ENCODE measurements at regions not wholly inside any gene's neighbourhood (a gene's known extent, or its start where the extent isn't known, plus 50 kb on each side); places are given as distances from the start of the nearest gene placed in this dataset.

GRCh38 chr16:50955311-50955710 lies 195.8 kb downstream of the SALL1 start:
- DNase-seq (ENCODE audit: low read depth), result no peak

- no peak for DNase-seq (ENCODE audit: low read depth)
These were observed 196.6 kb downstream of the SALL1 start for GRCh38 chr16:50954469-50954868.

DNA sequence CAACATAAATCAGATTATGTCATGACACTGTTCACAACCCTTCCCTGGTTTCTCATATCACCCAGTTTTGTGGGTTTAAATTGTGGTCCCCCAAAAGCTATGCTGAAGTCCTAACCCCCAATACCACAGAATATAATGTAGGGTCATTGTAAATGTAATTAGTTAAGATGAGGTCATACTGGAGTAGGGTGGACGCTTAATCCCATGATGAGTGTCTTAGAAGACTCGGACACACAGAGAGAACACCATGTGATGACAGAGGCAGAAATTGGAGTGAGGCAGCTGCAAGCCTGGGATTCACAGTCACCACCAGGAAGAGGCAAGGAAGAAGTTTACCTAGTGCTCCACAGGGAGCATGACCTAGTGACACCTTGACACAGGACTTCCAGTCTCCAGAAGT lies 197.8 kb downstream of the SALL1 start:
- DNase-seq (ENCODE audit: low read depth), result no peak

- no peak for DNase-seq (ENCODE audit: low read depth)
These were observed 200.1 kb downstream of the SALL1 start for GRCh38 chr16:50950955-50951354.

GRCh38 chr16:50948268-50948930 lies 202.7 kb downstream of the SALL1 start:
- no peak for DNase-seq (ENCODE audit: low read depth)

- DNase-seq (ENCODE audit: low read depth), result no peak
These were observed 203.2 kb downstream of the SALL1 start for GRCh38 chr16:50947826-50948225.

GRCh38 chr16:50946606-50947005 lies 204.5 kb downstream of the SALL1 start:
- no peak for DNase-seq (ENCODE audit: low read depth)

DNA sequence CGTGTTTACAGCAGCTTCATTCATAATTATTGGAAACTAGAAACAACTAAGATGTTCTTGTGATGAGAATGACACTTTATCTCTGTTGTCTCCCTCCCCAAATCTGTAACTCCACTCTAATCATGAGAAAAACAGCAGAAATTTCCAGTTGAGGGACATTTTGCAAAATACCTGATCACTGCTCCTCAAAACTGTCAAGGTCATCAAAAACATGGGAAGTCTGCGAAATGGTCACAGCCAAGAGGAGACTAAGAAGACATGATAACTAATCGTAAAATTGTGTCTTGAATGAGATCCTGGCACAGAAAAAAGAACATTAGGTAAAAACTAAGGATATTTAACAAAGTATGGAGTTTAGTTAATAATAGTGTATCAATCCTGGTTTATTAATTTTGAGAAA lies 204.2 kb downstream of the CYLD start:
- no peak for DNase-seq (ENCODE audit: low read depth)

DNA sequence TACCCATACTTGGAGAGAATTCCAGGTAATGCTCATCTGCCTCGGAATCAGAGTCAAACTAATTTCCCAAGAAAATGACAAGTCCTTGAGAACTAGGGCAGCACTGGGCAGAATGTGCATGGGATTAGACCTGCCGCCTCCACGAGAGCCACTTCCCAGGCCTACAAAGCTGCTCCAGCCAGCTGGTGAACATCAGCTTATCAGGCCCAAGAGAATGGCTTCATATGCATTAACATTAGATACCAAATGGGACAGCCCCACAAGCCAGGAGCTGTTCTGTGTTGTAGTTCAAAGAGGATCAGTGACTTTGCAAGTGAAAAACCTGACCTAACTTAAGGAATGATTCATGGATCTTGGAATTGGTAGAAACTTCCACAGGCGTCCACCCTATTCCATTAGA lies 203.3 kb downstream of the CYLD start:
- DNase-seq (ENCODE audit: low read depth), result no peak

- DNase-seq (ENCODE audit: low read depth), result no peak
These were observed 202.6 kb downstream of the CYLD start for GRCh38 chr16:50944436-50944835.

- DNase-seq (ENCODE audit: low read depth), result no peak
These were observed 202.1 kb downstream of the CYLD start for GRCh38 chr16:50944033-50944432.

DNA sequence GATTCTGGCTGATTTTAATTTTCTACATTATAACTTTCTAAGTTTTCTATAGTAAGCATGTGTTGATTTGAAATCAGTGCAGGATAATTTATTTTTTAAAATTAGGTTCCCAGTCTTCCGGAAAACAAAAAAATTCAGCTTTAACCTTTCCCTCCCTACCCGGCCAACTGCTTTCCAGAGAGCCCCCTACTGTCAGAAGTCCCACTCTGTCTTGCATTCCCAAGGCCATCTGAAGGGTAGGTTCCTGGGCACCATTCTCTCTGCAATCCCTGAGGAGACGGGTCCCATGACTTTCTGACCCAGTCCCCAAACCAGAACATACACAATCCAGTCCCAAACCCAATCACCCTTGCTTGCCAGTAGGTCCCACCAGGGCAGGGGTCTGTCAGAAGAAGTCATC lies 200.3 kb downstream of the CYLD start:
- no peak for DNase-seq (ENCODE audit: low read depth)

GRCh38 chr16:50941681-50942080 lies 199.8 kb downstream of the CYLD start:
- DNase-seq (ENCODE audit: low read depth), result no peak

DNA sequence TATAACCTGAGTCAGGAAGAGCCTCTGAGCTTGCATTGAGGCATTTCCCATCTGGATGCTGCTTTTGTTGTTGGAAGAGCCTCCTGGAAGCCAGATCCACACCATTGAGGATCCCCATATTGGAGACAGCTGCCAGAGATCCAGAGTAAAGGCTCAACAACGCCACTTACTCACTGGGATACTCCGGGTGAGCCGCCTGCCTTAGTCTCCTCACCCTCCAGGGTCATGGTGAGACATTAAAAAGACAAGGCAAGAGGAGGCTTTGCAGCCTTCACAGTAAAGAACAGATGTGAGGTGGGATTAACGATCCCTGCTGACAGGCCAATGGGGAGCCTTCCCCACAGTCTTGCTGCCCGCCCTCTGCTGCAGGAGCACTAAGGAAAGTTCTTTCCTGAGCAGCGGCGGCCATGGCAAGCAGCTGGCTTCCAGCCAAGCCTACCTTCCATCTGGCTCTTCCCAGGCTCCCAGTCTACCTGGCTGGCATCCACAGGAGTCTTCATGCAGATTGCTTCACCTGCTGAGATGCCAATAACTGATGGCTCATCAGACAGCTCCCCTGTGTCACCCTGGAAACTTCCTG lies 198.5 kb downstream of the CYLD start:
- no peak for DNase-seq (ENCODE audit: low read depth)

GRCh38 chr16:50939356-50939755 lies 197.5 kb downstream of the CYLD start:
- DNase-seq (ENCODE audit: low read depth), result no peak

DNA sequence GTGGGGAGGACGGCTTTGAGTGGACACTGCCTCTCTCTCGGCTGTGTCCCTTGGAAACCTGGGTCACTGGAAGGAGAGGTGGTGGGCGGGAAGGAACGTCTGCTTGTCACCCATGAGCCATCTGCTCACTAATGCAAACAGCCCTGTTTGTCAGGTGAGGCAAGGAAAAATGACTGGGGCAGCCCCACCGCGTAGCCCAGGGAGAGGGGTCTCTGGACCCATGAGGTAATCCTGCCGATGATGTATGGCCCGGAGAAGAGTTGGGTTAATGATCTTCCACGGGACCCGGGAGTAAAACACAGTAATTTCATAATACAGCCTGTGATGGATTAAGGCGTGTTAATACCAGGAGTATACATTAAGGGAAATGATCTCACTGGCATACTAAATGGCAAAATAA lies 197.0 kb downstream of the CYLD start:
- no peak for DNase-seq (ENCODE audit: low read depth)

DNA sequence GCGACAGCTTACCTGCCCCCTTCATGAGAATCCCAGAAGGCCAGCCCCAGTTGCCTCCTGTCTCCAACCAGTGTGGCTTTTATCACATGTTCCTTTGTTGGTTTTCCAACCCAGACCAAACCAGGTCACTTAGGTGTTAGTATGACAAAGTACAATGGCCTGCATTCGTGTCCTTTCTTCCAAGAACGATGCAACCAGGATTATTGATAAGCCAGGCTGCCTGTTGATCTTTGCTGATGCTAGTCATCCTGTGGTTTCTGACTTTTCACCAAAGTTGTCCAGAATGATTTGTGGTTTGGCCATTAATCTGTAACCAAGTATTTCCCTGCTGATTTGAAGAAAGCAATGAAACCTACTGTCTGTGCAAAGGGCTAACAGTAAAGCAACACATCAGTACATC lies 191.4 kb downstream of the CYLD start:
- DNase-seq (ENCODE audit: low read depth), result no peak

GRCh38 chr16:50932348-50932935 lies 190.6 kb downstream of the CYLD start:
- DNase-seq (ENCODE audit: low read depth), result no peak

- no peak for DNase-seq (ENCODE audit: low read depth)
These were observed 186.2 kb downstream of the CYLD start for GRCh38 chr16:50928065-50928464.

DNA sequence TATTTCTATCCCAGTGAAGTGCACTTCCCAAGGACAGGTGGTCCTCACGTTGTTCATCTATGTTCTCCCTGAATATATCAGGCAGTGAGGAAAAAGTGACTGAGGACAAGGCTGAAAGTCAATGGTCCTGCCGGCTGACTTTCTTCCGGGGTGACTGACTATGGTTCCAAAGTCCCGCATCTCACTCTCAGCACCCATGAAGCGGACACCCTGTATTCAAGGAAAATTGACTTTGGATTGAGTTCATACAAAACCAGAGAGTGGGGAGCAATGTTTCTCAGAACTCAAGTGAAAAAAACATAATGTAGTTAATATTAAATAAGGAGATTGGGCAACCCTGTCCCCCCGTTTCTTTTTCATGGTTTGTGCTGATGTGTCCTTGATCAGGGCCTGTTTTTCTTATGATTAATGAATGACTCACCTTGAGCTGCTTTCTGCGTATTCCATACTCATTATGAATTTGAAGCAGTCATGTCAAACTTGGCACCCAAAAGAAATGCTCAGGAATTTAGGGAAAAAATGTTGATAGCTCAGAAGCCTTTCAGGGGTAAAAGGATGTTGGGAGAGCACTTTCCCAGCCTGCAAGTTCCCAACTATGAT lies 184.0 kb downstream of the CYLD start:
- DNase-seq (ENCODE audit: low read depth), result no peak

- no peak for DNase-seq (ENCODE audit: low read depth)
These were observed 183.1 kb downstream of the CYLD start for GRCh38 chr16:50924759-50925545.

GRCh38 chr16:50917950-50918703 lies 176.2 kb downstream of the CYLD start:
- no peak for DNase-seq (ENCODE audit: low read depth)

Data from non-pigmented ciliary epithelial cell (primary cell).